ENCODE measurements at regions not wholly inside any gene's neighbourhood (a gene's known extent, or its start where the extent isn't known, plus 50 kb on each side); places are given as distances from the start of the nearest gene placed in this dataset.

GRCh38 chr12:92476844-92477243 is 225.9 kb upstream of the PLEKHG7 start:
- no peak for TF ChIP-seq POLR2A (IDR thresholded peaks at IDR 0.05; ENCODE audit: low read length)
- TF ChIP-seq SMC3 (IDR thresholded peaks at IDR 0.05) = no peak
- TF ChIP-seq MAFK (IDR thresholded peaks at IDR 0.05; ENCODE audit: partially characterized antibody) = no peak
- no peak for TF ChIP-seq ESRRA (IDR thresholded peaks at IDR 0.05; ENCODE audit: borderline replicate concordance, low read length)
- TF ChIP-seq BHLHE40 (IDR thresholded peaks at IDR 0.05; ENCODE audit: low read depth, low read length) = no peak
- no peak for TF ChIP-seq CTCF (IDR thresholded peaks at IDR 0.05)
- TF ChIP-seq MYC (IDR thresholded peaks at IDR 0.05; ENCODE audit: borderline replicate concordance, low read length) = no peak
- TF ChIP-seq EP300 (IDR thresholded peaks at IDR 0.05) = no peak
- TF ChIP-seq BCL3 (IDR thresholded peaks at IDR 0.05) = no peak
- no peak for TF ChIP-seq E2F6 (IDR thresholded peaks at IDR 0.05; ENCODE audit: borderline replicate concordance, low read depth)
- no peak for TF ChIP-seq JUN (IDR thresholded peaks at IDR 0.05)
- TF ChIP-seq RAD21 (conservative IDR thresholded peaks at IDR 0.05 in 1 of 2, IDR thresholded peaks at IDR 0.05 in 1 of 2) = no peak
- no peak for TF ChIP-seq HMGXB4 (CRISPR knock-in tag; IDR thresholded peaks at IDR 0.05; ENCODE audit: borderline replicate concordance)
- no peak for TF ChIP-seq REST (IDR thresholded peaks at IDR 0.05)

All from A549 (cell line).